HG02885 (cell line): ENCODE measurements at regions not wholly inside any gene's neighbourhood (a gene's known extent, or its start where the extent isn't known, plus 50 kb on each side); places are given as distances from the start of the nearest gene placed in this dataset.

ENCODE experiments used
- ATAC-seq: cut with Tn5 transposase; IDR thresholded peaks from one replicate; pipeline ENCODE4 v1.9.1; 2021; ENCODE audit warnings: mild to moderate bottlenecking; ENCODE audit not compliant: unreplicated experiment, poor library complexity

- ATAC-seq = no peak
Measured at GRCh38 chr12:58544281-58544680, 376.0 kb downstream of the LRIG3 start.

- no peak for ATAC-seq
Measured at GRCh38 chr12:58547217-58547616, 373.1 kb downstream of the LRIG3 start.

GRCh38 chr12:58548801-58549200 is 371.5 kb downstream of the LRIG3 start:
- ATAC-seq = no peak

- ATAC-seq = no peak
Measured at GRCh38 chr12:58554522-58555157, 365.7 kb downstream of the LRIG3 start.

- ATAC-seq = no peak
Measured at GRCh38 chr12:58557171-58557570, 363.1 kb downstream of the LRIG3 start.

GRCh38 chr12:58557661-58558060 is 362.6 kb downstream of the LRIG3 start:
- ATAC-seq = no peak

- ATAC-seq = no peak
Measured at GRCh38 chr12:58563621-58564020, 356.7 kb downstream of the LRIG3 start.

- no peak for ATAC-seq
Measured at GRCh38 chr12:58564721-58565120, 355.6 kb downstream of the LRIG3 start.

- no peak for ATAC-seq
Measured at GRCh38 chr12:58566599-58566998, 353.7 kb downstream of the LRIG3 start.

- ATAC-seq = no peak
Measured at GRCh38 chr12:58567189-58567588, 353.1 kb downstream of the LRIG3 start.

GRCh38 chr12:58570411-58570810 is 349.9 kb downstream of the LRIG3 start:
- no peak for ATAC-seq

GRCh38 chr12:58575256-58575655 is 345.0 kb downstream of the LRIG3 start:
- ATAC-seq = no peak

GRCh38 chr12:58576081-58576480 is 344.2 kb downstream of the LRIG3 start:
- no peak for ATAC-seq

- ATAC-seq = no peak
Measured at GRCh38 chr12:58576916-58577315, 343.4 kb downstream of the LRIG3 start.

- no peak for ATAC-seq
Measured at GRCh38 chr12:58580095-58580494, 340.2 kb downstream of the LRIG3 start.

- no peak for ATAC-seq
Measured at GRCh38 chr12:58583529-58583928, 336.8 kb downstream of the LRIG3 start.

- no peak for ATAC-seq
Measured at GRCh38 chr12:58583940-58584339, 336.4 kb downstream of the LRIG3 start.

- ATAC-seq = no peak
Measured at GRCh38 chr12:58584880-58585279, 335.4 kb downstream of the LRIG3 start.

GRCh38 chr12:58586762-58587161 is 333.5 kb downstream of the LRIG3 start:
- no peak for ATAC-seq

- no peak for ATAC-seq
Measured at GRCh38 chr12:58588770-58589169, 331.5 kb downstream of the LRIG3 start.

GRCh38 chr12:58592475-58593207 is 327.7 kb downstream of the LRIG3 start:
- no peak for ATAC-seq
